ENCODE measurements at regions not wholly inside any gene's neighbourhood (a gene's known extent, or its start where the extent isn't known, plus 50 kb on each side); places are given as distances from the start of the nearest gene placed in this dataset.

GRCh38 chr6:53412021-53412715 lies 63.4 kb upstream of the ELOVL5 start:
- TF ChIP-seq, protein P1, sequence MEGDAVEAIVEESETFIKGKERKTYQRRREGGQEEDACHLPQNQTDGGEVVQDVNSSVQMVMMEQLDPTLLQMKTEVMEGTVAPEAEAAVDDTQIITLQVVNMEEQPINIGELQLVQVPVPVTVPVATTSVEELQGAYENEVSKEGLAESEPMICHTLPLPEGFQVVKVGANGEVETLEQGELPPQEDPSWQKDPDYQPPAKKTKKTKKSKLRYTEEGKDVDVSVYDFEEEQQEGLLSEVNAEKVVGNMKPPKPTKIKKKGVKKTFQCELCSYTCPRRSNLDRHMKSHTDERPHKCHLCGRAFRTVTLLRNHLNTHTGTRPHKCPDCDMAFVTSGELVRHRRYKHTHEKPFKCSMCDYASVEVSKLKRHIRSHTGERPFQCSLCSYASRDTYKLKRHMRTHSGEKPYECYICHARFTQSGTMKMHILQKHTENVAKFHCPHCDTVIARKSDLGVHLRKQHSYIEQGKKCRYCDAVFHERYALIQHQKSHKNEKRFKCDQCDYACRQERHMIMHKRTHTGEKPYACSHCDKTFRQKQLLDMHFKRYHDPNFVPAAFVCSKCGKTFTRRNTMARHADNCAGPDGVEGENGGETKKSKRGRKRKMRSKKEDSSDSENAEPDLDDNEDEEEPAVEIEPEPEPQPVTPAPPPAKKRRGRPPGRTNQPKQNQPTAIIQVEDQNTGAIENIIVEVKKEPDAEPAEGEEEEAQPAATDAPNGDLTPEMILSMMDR (conservative IDR thresholded peaks at IDR 0.05; ENCODE audit: low read depth, low read length) = no peak
- TF ChIP-seq EZH2 (IDR thresholded peaks at IDR 0.05; ENCODE audit: borderline replicate concordance, low read depth, low read length, poor library complexity, severe bottlenecking) = no peak
